H1 (cell line): ENCODE measurements at regions not wholly inside any gene's neighbourhood (a gene's known extent, or its start where the extent isn't known, plus 50 kb on each side); places are given as distances from the start of the nearest gene placed in this dataset.

ENCODE experiments used
- CTCF ChIA-PET: fragments of 300-600 bp; sonication (Branson Sonifier 250); formaldehyde crosslinking; loops from one replicate; lab custom pipeline; 2021; ENCODE audit not compliant: partially characterized antibody; lab: Charles Lee
- POLR2A ChIA-PET: fragments of 300-600 bp; sonication (Branson Sonifier 250); formaldehyde crosslinking; loops from one replicate; lab custom pipeline; 2021; ENCODE audit warnings: inconsistent platforms; ENCODE audit not compliant: partially characterized antibody; lab: Charles Lee
- DNase-seq, 2 experiments: peaks; one replicate each; pipeline versions ENCODE4 v3.0.0 to v3.0.0-alpha.2; 2010 to 2022; ENCODE audit warnings: low spot score in 2 of 2, low read depth in 1 of 2, mixed read lengths in 1 of 2
- FAIRE-seq: peaks from 2 replicates; lab custom pipeline; 2011; peaks lifted over from hg19 to GRCh38; lab: Jason Lieb, UNC
- H2AFZ ChIP-seq: 2 replicates; pipeline ENCODE4 v1.8.1; 2012; ENCODE audit warnings: low read length, inconsistent platforms
- H2AK5ac ChIP-seq: 2 replicates; pipeline ENCODE4 v1.6.1; 2013; ENCODE audit warnings: low read depth, low read length
- H2BK120ac ChIP-seq: replicated peaks from 2 replicates; pipeline ENCODE3; 2013; ENCODE audit warnings: low read depth, low read length, inconsistent platforms
- H2BK12ac ChIP-seq: 2 replicates; pipeline ENCODE4 v1.6.1; 2013; ENCODE audit warnings: low read depth, low read length
- H2BK15ac ChIP-seq: 2 replicates; pipeline ENCODE4 v1.6.1; 2013; ENCODE audit warnings: low read length
- H2BK20ac ChIP-seq: 2 replicates; pipeline ENCODE4 v1.6.1; 2013; ENCODE audit warnings: low read length
- H2BK5ac ChIP-seq: 2 replicates; pipeline ENCODE4 v1.6.1; 2013; ENCODE audit warnings: low read depth, low read length
- H3K14ac ChIP-seq: 2 replicates; pipeline ENCODE4 v1.6.1; 2013; ENCODE audit warnings: inconsistent platforms; ENCODE audit not compliant: insufficient read length
- H3K18ac ChIP-seq: 2 replicates; pipeline ENCODE4 v1.6.1; 2013; ENCODE audit warnings: low read length; ENCODE audit errors: extremely low read depth
- H3K23ac ChIP-seq: 2 replicates; pipeline ENCODE4 v1.6.1; 2013; ENCODE audit warnings: inconsistent platforms; ENCODE audit not compliant: insufficient read length
- H3K23me2 ChIP-seq: 2 replicates; pipeline ENCODE4 v1.6.1; 2013; ENCODE audit warnings: low read depth, low read length
- H3K27ac ChIP-seq: 2 replicates; pipeline ENCODE4 v1.6.1; 2011; ENCODE audit warnings: low read depth, low read length, inconsistent platforms
- H3K27me3 ChIP-seq, 4 experiments: replicated peaks in 1 of 4; 1 replicate in 1 of 4; 2 replicates in 3 of 4; pipeline versions ENCODE4 v1.6.1 to v1.8.1; 2011 to 2013; ENCODE audit warnings: low read length in 3 of 4, mild to moderate bottlenecking in 3 of 4, inconsistent platforms in 2 of 4, mixed read lengths in 2 of 4, moderate library complexity in 1 of 4; ENCODE audit not compliant: control insufficient read depth in 3 of 4, insufficient read depth in 3 of 4; ENCODE audit errors: extremely low read depth in 1 of 4
- H3K36me3 ChIP-seq, 4 experiments: 2 replicates each; pipeline versions ENCODE4 v1.6.1 to v1.8.1; 2011 to 2013; ENCODE audit warnings: mild to moderate bottlenecking in 4 of 4, low read length in 3 of 4, moderate library complexity in 2 of 4, control low read depth in 1 of 4, inconsistent platforms in 1 of 4; ENCODE audit not compliant: insufficient read depth in 4 of 4, control insufficient read depth in 2 of 4
- H3K4ac ChIP-seq: replicated peaks from 2 replicates; pipeline ENCODE3; 2013; ENCODE audit warnings: low read length, low read depth, mixed read lengths, inconsistent platforms; ENCODE audit not compliant: insufficient read length
- H3K4me1 ChIP-seq, 4 experiments: replicated peaks in 1 of 4; 1 replicate in 1 of 4; 2 replicates in 3 of 4; pipeline versions ENCODE4 v1.6.1 to v1.8.1; 2011 to 2013; ENCODE audit warnings: low read length in 3 of 4, inconsistent platforms in 2 of 4, mixed read lengths in 1 of 4; ENCODE audit not compliant: insufficient read depth in 4 of 4, control insufficient read depth in 3 of 4
- H3K4me2 ChIP-seq, 2 experiments: 2 replicates each; pipeline versions ENCODE4 v1.6.1 to v1.8.1; 2011 to 2013; ENCODE audit warnings: low read depth in 2 of 2, low read length in 2 of 2, control low read depth in 1 of 2, inconsistent platforms in 1 of 2, mild to moderate bottlenecking in 1 of 2; ENCODE audit not compliant: insufficient read depth in 1 of 2
- H3K4me3 ChIP-seq, 4 experiments: fragments of 200-600, 300-600 bp in 1 of 4; sonication (generic), shearing (Covaris generic), sonication (Bioruptor Twin) in 1 of 4; 2 replicates each; pipeline versions ENCODE4 v1.5.1 to v1.8.1; 2011 to 2016; ENCODE audit warnings: low read length in 4 of 4, low read depth in 3 of 4, control low read depth in 2 of 4, inconsistent platforms in 2 of 4, mild to moderate bottlenecking in 2 of 4, mixed read lengths in 1 of 4, moderate library complexity in 1 of 4; ENCODE audit not compliant: insufficient read depth in 2 of 4; ENCODE audit errors: extremely low read depth in 1 of 4
- H3K56ac ChIP-seq: replicated peaks from 2 replicates; pipeline ENCODE3; 2013; ENCODE audit warnings: low read depth, mild to moderate bottlenecking, mixed read lengths, low read length, inconsistent platforms; ENCODE audit not compliant: insufficient read length
- H3K79me1 ChIP-seq: 2 replicates; pipeline ENCODE4 v1.6.1; 2013; ENCODE audit warnings: low read depth, low read length, control low read depth
- H3K79me2 ChIP-seq, 2 experiments: 2 replicates each; pipeline versions ENCODE4 v1.6.1 to v1.8.1; 2012 to 2013; ENCODE audit warnings: low read length in 2 of 2, mild to moderate bottlenecking in 2 of 2, inconsistent platforms in 1 of 2; ENCODE audit not compliant: insufficient read depth in 2 of 2, control insufficient read depth in 1 of 2
- H3K9ac ChIP-seq, 4 experiments: replicated peaks in 1 of 4; 1 replicate in 1 of 4; 2 replicates in 3 of 4; pipeline versions ENCODE4 v1.6.1 to v1.8.1; 2011 to 2013; ENCODE audit warnings: low read depth in 3 of 4, low read length in 3 of 4, control low read depth in 2 of 4, mild to moderate bottlenecking in 2 of 4, moderate library complexity in 2 of 4, inconsistent platforms in 1 of 4; ENCODE audit errors: extremely low read depth in 1 of 4
- H3K9me3 ChIP-seq, 2 experiments: 2 replicates each; pipeline versions ENCODE4 v1.6.1 to v1.8.1; 2012 to 2013; ENCODE audit warnings: mild to moderate bottlenecking in 2 of 2, moderate library complexity in 2 of 2, control low read depth in 1 of 2, inconsistent platforms in 1 of 2, low read depth in 1 of 2, low read length in 1 of 2, mixed read lengths in 1 of 2; ENCODE audit not compliant: insufficient read depth in 2 of 2
- H4K20me1 ChIP-seq, 2 experiments: replicated peaks in 1 of 2; 2 replicates each; pipeline versions ENCODE3 to v1.8.1; 2011 to 2013; ENCODE audit warnings: inconsistent platforms in 2 of 2, low read length in 2 of 2, mild to moderate bottlenecking in 1 of 2; ENCODE audit not compliant: insufficient read depth in 2 of 2, control insufficient read depth in 1 of 2
- H4K5ac ChIP-seq: 2 replicates; pipeline ENCODE4 v1.6.1; 2013; ENCODE audit warnings: low read length, low read depth, mixed read lengths, inconsistent platforms; ENCODE audit not compliant: insufficient read length
- H4K8ac ChIP-seq: 2 replicates; pipeline ENCODE4 v1.8.0; 2013; ENCODE audit warnings: mild to moderate bottlenecking, moderate library complexity, low read length, inconsistent platforms; ENCODE audit not compliant: insufficient read depth; ENCODE audit errors: extremely low read depth
- H4K91ac ChIP-seq: replicated peaks from 2 replicates; pipeline ENCODE3; 2013; ENCODE audit warnings: low read length, mixed read lengths, inconsistent platforms; ENCODE audit not compliant: insufficient read length
- BRCA1 ChIP-seq: IDR thresholded peaks from 2 replicates; pipeline ENCODE4 v1.6.1; 2012; ENCODE audit warnings: low read depth, low read length, improper control_type of control experiment
- GABPA ChIP-seq: IDR thresholded peaks from 2 replicates; pipeline ENCODE4 v1.6.1; 2011; ENCODE audit warnings: mild to moderate bottlenecking, low read length, moderate library complexity, borderline replicate concordance; ENCODE audit not compliant: insufficient read depth
- KDM1A ChIP-seq: fragments of 200-600, 300-600 bp; sonication (generic); IDR thresholded peaks from 2 replicates; pipeline ENCODE4 v1.7.1; 2016; ENCODE audit warnings: mild to moderate bottlenecking, low read length, borderline replicate concordance
- MAFK ChIP-seq: IDR thresholded peaks from 2 replicates; pipeline ENCODE4 v1.6.1; 2012; ENCODE audit warnings: low read depth, mild to moderate bottlenecking, improper control_type of control experiment, low read length
- TBP ChIP-seq: IDR thresholded peaks from 2 replicates; pipeline ENCODE4 v1.6.1; 2011; ENCODE audit warnings: low read depth, low read length, improper control_type of control experiment
- TCF12 ChIP-seq: IDR thresholded peaks from 2 replicates; pipeline ENCODE4 v1.6.1; 2011; ENCODE audit warnings: low read depth, mild to moderate bottlenecking, low read length
- TEAD4 ChIP-seq: IDR thresholded peaks from 2 replicates; pipeline ENCODE4 v1.6.1; 2012; ENCODE audit warnings: low read depth, low read length, inconsistent platforms, mixed read lengths
- ZNF274 ChIP-seq: IDR thresholded peaks from 2 replicates; pipeline ENCODE4 v1.7.0; 2012; ENCODE audit warnings: low read length, borderline replicate concordance; ENCODE audit errors: extremely low read depth
- WGBS, 2 experiments: shearing (Covaris generic) in 1 of 2; methylation state at CpG; one replicate each; pipeline versions ENCODE4 v1.1.6 to v1.1.7; 2013 to 2015; ENCODE audit warnings: low lambda C conversion rate in 2 of 2, mixed read lengths in 2 of 2, inconsistent platforms in 1 of 2, low coverage in 1 of 2, missing lambda C conversion rate in 1 of 2; ENCODE audit not compliant: insufficient replicate concordance in 2 of 2, insufficient coverage in 1 of 2, insufficient read length in 1 of 2; ENCODE audit errors: extremely low coverage in 1 of 2, missing lambda C conversion rate in 1 of 2; 5-methylcytosine and 5-hydroxymethylcytosine counted together

DNA sequence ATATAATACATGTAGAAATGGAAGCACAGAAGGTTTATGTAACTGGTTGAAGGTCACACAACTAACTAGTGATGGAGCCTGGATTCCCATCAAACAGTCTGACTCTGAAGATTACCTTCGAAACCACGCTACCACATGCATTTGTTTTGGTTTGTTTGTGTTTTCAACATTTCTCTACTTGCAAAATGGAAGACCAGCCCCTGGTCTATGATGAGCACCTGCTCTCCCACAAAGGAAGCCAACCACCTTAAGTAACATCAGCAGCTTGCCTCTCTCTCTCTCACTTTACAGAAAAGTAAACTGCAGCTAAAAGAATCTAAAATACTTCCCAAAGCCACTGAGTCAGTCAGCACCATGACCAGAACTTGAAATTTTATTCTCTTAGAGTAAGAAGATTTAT, 186.9 kb upstream of the TMPO start:
- Histone ChIP-seq H2AFZ (no peak overlapping the region), H2BK120ac (no peak overlapping the region), H3K18ac (no peak overlapping the region), H3K79me1 (no peaks in the 10 kb centered on the region), H3K4ac (no peak overlapping the region), H3K36me3 (no peaks in the 10 kb centered on the region), H2BK12ac (no peak overlapping the region), H3K9ac (no peak overlapping the region), H2BK5ac (no peak overlapping the region), H3K79me2 (no peaks in the 10 kb centered on the region), H3K14ac (no peak overlapping the region), H3K27ac (no peak overlapping the region), H3K9me3 (no peaks in the 10 kb centered on the region), H3K23ac (no peak overlapping the region), H3K56ac (no peak overlapping the region), H3K4me2 (no peak overlapping the region), H2BK15ac (no peak overlapping the region), H2BK20ac (no peak overlapping the region), H3K4me1 (no peaks in the 10 kb centered on the region), H2AK5ac (no peak overlapping the region), H4K91ac (no peak overlapping the region), H4K20me1 (no peaks in the 10 kb centered on the region), H3K4me3 (no peak overlapping the region), H3K23me2 (no peaks in the 10 kb centered on the region), H4K5ac (no peak overlapping the region), H3K27me3 (no peaks in the 10 kb centered on the region), H4K8ac (no peak overlapping the region)
- ChIA-PET CTCF (no interaction called here), POLR2A (no interaction called here)
- 90% methylated on average over 2 of the region's 2 CpGs; no CpG with 5 or more reads in 1 of the 2 experiments for WGBS, 2 experiments
- TF ChIP-seq MAFK = no peak
- TF ChIP-seq BRCA1 = no peak
- TF ChIP-seq KDM1A = no peak
- no peak for TF ChIP-seq TBP
- no peak for TF ChIP-seq TEAD4
- no peak for TF ChIP-seq GABPA
- TF ChIP-seq ZNF274 = no peak
- no peak for TF ChIP-seq TCF12
- DNase-seq (no peak), FAIRE-seq (no peak)
